Chondrocyte (in vitro differentiated cells): ENCODE measurements at regions not wholly inside any gene's neighbourhood (a gene's known extent, or its start where the extent isn't known, plus 50 kb on each side); places are given as distances from the start of the nearest gene placed in this dataset.

Experiments used
- DNase-seq: peaks from one replicate; pipeline ENCODE4 v3.0.0; 2021; ENCODE audit warnings: mixed read lengths, low spot score
- H3K27ac Mint-ChIP-seq: one replicate; pipeline ENCODE4 v1.8.0; 2021; ENCODE audit warnings: mild to moderate bottlenecking, moderate library complexity, mixed read lengths; ENCODE audit not compliant: unreplicated experiment
- H3K27me3 Mint-ChIP-seq: 2 replicates; pipeline ENCODE4 v1.8.0; 2021; ENCODE audit warnings: low read depth, mixed read lengths
- H3K36me3 Mint-ChIP-seq: 2 replicates; pipeline ENCODE4 v1.8.0; 2021; ENCODE audit warnings: low read depth, mixed read lengths
- H3K4me1 Mint-ChIP-seq: 2 replicates; pipeline ENCODE4 v1.8.0; 2021; ENCODE audit warnings: low read depth, mild to moderate bottlenecking, mixed read lengths
- H3K4me3 Mint-ChIP-seq: one replicate; pipeline ENCODE4 v1.8.0; 2021; ENCODE audit warnings: mild to moderate bottlenecking, moderate library complexity, mixed read lengths; ENCODE audit not compliant: unreplicated experiment
- H3K9me3 Mint-ChIP-seq: 2 replicates; pipeline ENCODE4 v1.8.0; 2021; ENCODE audit warnings: low read depth, mixed read lengths
- TF ChIP-seq, protein P1 (sequence below): fragments of 200-600 bp; sonication (generic); IDR thresholded peaks from 2 replicates; pipeline ENCODE4 v1.5.0; 2021; ENCODE audit warnings: antibody characterized with exemption, mild to moderate bottlenecking, moderate library complexity

DNA sequence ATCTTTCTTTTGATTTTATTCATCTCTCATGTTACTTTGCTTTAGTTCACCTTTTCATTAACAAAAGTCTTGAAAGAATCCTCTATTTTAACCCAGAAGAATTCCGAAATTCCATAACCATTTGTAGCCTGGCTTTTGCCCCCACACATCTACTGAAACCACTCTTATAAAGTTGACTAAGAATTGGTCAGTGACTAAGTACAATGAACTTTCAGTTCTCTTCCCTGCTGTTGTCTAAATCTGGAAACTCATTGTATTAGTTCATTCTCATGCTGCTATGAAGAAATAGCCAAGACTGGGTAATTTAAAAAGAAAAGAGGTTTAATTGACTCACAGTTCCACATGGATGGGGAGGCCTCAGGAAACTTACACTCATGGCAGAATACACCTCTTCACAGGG lies 49.9 kb upstream of the PNPT1 start:
- peaks cover 16% of the 10 kb centered on the region for H3K27me3 Mint-ChIP-seq
- H3K4me3 Mint-ChIP-seq = no peak overlapping the region
- H3K4me1 Mint-ChIP-seq = no peaks in the 10 kb centered on the region
- DNase-seq = no peak
- no peaks in the 10 kb centered on the region for H3K36me3 Mint-ChIP-seq
- H3K9me3 Mint-ChIP-seq = peaks cover 6% of the 10 kb centered on the region
- TF ChIP-seq, protein P1, sequence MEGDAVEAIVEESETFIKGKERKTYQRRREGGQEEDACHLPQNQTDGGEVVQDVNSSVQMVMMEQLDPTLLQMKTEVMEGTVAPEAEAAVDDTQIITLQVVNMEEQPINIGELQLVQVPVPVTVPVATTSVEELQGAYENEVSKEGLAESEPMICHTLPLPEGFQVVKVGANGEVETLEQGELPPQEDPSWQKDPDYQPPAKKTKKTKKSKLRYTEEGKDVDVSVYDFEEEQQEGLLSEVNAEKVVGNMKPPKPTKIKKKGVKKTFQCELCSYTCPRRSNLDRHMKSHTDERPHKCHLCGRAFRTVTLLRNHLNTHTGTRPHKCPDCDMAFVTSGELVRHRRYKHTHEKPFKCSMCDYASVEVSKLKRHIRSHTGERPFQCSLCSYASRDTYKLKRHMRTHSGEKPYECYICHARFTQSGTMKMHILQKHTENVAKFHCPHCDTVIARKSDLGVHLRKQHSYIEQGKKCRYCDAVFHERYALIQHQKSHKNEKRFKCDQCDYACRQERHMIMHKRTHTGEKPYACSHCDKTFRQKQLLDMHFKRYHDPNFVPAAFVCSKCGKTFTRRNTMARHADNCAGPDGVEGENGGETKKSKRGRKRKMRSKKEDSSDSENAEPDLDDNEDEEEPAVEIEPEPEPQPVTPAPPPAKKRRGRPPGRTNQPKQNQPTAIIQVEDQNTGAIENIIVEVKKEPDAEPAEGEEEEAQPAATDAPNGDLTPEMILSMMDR = no peak
- no peak overlapping the region for H3K27ac Mint-ChIP-seq
